Right lobe of liver (tissue), 4 donors: ENCODE measurements at regions not wholly inside any gene's neighbourhood (a gene's known extent, or its start where the extent isn't known, plus 50 kb on each side); places are given as distances from the start of the nearest gene placed in this dataset.

Experiments
- CTCF ChIP-seq, 4 donors: fragments of 200-600 bp in 3 of 4; fragments of 450-650 bp in 1 of 4; IDR thresholded peaks; one replicate each; pipeline versions ENCODE4 v1.5.1 to v1.8.0; 2016 to 2022; ENCODE audit warnings: antibody characterized with exemption in 4 of 4, mild to moderate bottlenecking in 2 of 4
- POLR2A ChIP-seq: fragments of 450-650 bp; IDR thresholded peaks from one replicate; pipeline ENCODE4 v1.6.1; 2017; ENCODE audit warnings: antibody characterized with exemption, mild to moderate bottlenecking
- donor health status: DM: no; HTN: no; CAD: no.
- donor health status: DM: no; HTN: no; CAD: no.
- donor health status: DM: no; HTN: yes; CAD: no.

GRCh38 chr10:131575877-131576276, 264.4 kb upstream of the TCERG1L start:
- TF ChIP-seq POLR2A (no peak), CTCF (IDR thresholded peaks at IDR 0.05) (no peak)
